MM.1S (cell line): ENCODE measurements at regions not wholly inside any gene's neighbourhood (a gene's known extent, or its start where the extent isn't known, plus 50 kb on each side); places are given as distances from the start of the nearest gene placed in this dataset.

Experiments
- DNase-seq: peaks from one replicate; pipeline ENCODE4 v3.0.0-alpha.2; 2015
- H2AFZ ChIP-seq: fragments of 300-600 bp; sonication (generic); 2 replicates; pipeline ENCODE4 v1.6.0; 2016; ENCODE audit warnings: antibody characterized with exemption, low read length
- H3F3A ChIP-seq: fragments of 300-600 bp; sonication (generic); 2 replicates; pipeline ENCODE4 v1.6.1; 2016; ENCODE audit warnings: mild to moderate bottlenecking, antibody characterized with exemption, low read length, moderate library complexity, mixed read lengths; ENCODE audit not compliant: insufficient read depth
- H3K27ac ChIP-seq: fragments of 300-600 bp; sonication (generic); 2 replicates; pipeline ENCODE4 v1.5.1; 2016; ENCODE audit warnings: mild to moderate bottlenecking, low read length
- H3K27me3 ChIP-seq: fragments of 300-600 bp; sonication (generic); replicated peaks from 2 replicates; pipeline ENCODE4 v1.6.0; 2016; ENCODE audit warnings: low read length; ENCODE audit not compliant: insufficient read depth
- H3K36me3 ChIP-seq: fragments of 300-600 bp; sonication (generic); replicated peaks from 2 replicates; pipeline ENCODE4 v1.6.1; 2016; ENCODE audit warnings: mild to moderate bottlenecking, low read length, mixed read lengths; ENCODE audit not compliant: insufficient read depth
- H3K4me1 ChIP-seq: fragments of 300-600 bp; sonication (generic); 2 replicates; pipeline ENCODE4 v1.6.1; 2016; ENCODE audit warnings: low read length, mixed read lengths
- H3K4me2 ChIP-seq: fragments of 300-600 bp; sonication (generic); 2 replicates; pipeline ENCODE4 v1.6.0; 2016; ENCODE audit warnings: low read depth, low read length
- H3K4me3 ChIP-seq: fragments of 300-600 bp; sonication (generic); 2 replicates; pipeline ENCODE4 v1.5.1; 2016; ENCODE audit warnings: low read length, mixed read lengths
- H3K79me2 ChIP-seq: fragments of 300-600 bp; sonication (generic); 2 replicates; pipeline ENCODE4 v1.6.1; 2016; ENCODE audit warnings: mixed run types, low read length, mixed read lengths
- H3K9ac ChIP-seq: fragments of 300-600 bp; sonication (generic); 2 replicates; pipeline ENCODE4 v1.6.1; 2016; ENCODE audit warnings: low read length, mixed read lengths
- H3K9me2 ChIP-seq: fragments of 300-600 bp; sonication (generic); replicated peaks from 2 replicates; pipeline ENCODE4 v1.6.1; 2016; ENCODE audit warnings: mild to moderate bottlenecking, low read length, mixed read lengths; ENCODE audit not compliant: insufficient read depth
- H3K9me3 ChIP-seq: fragments of 300-600 bp; sonication (generic); replicated peaks from 2 replicates; pipeline ENCODE4 v1.6.1; 2016; ENCODE audit warnings: mild to moderate bottlenecking, low read length, mixed read lengths; ENCODE audit not compliant: insufficient read depth
- H4K20me1 ChIP-seq: fragments of 300-600 bp; sonication (generic); 2 replicates; pipeline ENCODE4 v1.6.1; 2016; ENCODE audit warnings: mild to moderate bottlenecking, low read length, moderate library complexity, mixed read lengths; ENCODE audit not compliant: insufficient read depth
- EZH2 ChIP-seq: fragments of 300-600 bp; sonication (generic); optimal IDR thresholded peaks from 2 replicates; pipeline ENCODE3; 2017; ENCODE audit warnings: low read depth, mild to moderate bottlenecking, antibody characterized with exemption, low read length, mixed read lengths
- EZH2phosphoT487 ChIP-seq: fragments of 300-600 bp; sonication (generic); IDR thresholded peaks from 2 replicates; pipeline ENCODE4 v1.6.1; 2018; ENCODE audit warnings: antibody characterized with exemption, low read length
- TF ChIP-seq, protein P1 (sequence below): fragments of 300-600 bp; sonication (generic); IDR thresholded peaks from 2 replicates; pipeline ENCODE4 v1.5.1; 2016; ENCODE audit warnings: antibody characterized with exemption, low read length, mixed read lengths

- Histone ChIP-seq H3F3A (no peaks in the 10 kb centered on the region), H3K9ac (no peak overlapping the region), H3K36me3 (no peaks in the 10 kb centered on the region), H3K9me2 (no peaks in the 10 kb centered on the region), H2AFZ (no peak overlapping the region), H4K20me1 (no peaks in the 10 kb centered on the region), H3K9me3 (no peaks in the 10 kb centered on the region), H3K27ac (no peak overlapping the region), H3K4me2 (no peak overlapping the region), H3K79me2 (no peaks in the 10 kb centered on the region), H3K4me1 (no peaks in the 10 kb centered on the region), H3K27me3 (no peaks in the 10 kb centered on the region), H3K4me3 (no peak overlapping the region)
- no peak for DNase-seq
- TF ChIP-seq, protein P1, sequence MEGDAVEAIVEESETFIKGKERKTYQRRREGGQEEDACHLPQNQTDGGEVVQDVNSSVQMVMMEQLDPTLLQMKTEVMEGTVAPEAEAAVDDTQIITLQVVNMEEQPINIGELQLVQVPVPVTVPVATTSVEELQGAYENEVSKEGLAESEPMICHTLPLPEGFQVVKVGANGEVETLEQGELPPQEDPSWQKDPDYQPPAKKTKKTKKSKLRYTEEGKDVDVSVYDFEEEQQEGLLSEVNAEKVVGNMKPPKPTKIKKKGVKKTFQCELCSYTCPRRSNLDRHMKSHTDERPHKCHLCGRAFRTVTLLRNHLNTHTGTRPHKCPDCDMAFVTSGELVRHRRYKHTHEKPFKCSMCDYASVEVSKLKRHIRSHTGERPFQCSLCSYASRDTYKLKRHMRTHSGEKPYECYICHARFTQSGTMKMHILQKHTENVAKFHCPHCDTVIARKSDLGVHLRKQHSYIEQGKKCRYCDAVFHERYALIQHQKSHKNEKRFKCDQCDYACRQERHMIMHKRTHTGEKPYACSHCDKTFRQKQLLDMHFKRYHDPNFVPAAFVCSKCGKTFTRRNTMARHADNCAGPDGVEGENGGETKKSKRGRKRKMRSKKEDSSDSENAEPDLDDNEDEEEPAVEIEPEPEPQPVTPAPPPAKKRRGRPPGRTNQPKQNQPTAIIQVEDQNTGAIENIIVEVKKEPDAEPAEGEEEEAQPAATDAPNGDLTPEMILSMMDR = no peak
- TF ChIP-seq EZH2 (no peak), EZH2phosphoT487 (no peak)
Observed at GRCh38 chr4:114474188-114474800, 124.3 kb upstream of the UGT8 start.

DNA sequence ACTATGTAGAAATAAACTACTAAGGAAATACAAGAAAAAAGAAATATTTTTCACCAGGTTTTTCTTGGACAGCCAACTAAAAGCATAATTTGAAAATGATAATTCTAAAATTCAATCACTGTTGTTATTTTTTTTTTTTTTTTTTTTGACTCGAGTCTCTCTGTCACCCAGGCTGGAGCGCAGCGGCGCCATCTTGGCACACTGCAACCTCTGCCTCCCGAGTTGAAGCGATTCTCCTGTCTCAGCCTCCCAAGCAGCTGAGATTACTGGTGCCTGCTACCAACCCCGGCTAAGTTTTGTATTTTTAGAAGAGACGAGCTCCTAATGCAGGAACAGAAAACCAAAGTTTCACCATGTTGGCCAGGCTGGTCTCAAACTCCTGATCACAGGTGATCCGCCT is 122.3 kb upstream of the UGT8 start:
- no peaks in the 10 kb centered on the region for H3K9me2 ChIP-seq
- no peaks in the 10 kb centered on the region for H3K9me3 ChIP-seq
- no peak overlapping the region for H2AFZ ChIP-seq
- H3K9ac ChIP-seq = no peak overlapping the region
- no peaks in the 10 kb centered on the region for H4K20me1 ChIP-seq
- no peaks in the 10 kb centered on the region for H3K27me3 ChIP-seq
- no peaks in the 10 kb centered on the region for H3K36me3 ChIP-seq
- no peaks in the 10 kb centered on the region for H3F3A ChIP-seq
- TF ChIP-seq, protein P1 = no peak
- TF ChIP-seq EZH2 (no peak), EZH2phosphoT487 (no peak)
- no peaks in the 10 kb centered on the region for H3K79me2 ChIP-seq
- H3K4me2 ChIP-seq = no peak overlapping the region
- H3K27ac ChIP-seq = no peak overlapping the region
- no peak for DNase-seq
- H3K4me3 ChIP-seq = no peak overlapping the region
- H3K4me1 ChIP-seq = no peaks in the 10 kb centered on the region

DNA sequence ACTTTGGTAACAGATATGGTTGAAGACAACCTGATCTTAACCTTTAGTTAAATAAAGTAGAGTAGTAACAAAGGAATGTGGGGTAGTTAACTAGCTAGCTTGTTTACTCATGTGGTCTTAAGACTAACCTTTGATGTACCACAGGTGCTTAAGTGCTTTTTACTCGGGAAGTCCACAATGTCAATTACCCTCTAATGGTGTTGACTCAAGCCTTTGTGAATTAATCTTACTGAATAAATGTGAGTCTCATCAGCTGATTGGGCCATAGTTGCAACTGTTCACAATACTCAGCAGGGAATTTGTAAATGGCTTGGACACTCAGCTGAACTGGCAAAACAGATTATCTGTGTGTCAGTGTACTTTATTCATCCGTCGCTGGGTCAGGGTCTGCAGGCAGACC is 119.0 kb upstream of the UGT8 start:
- no peak overlapping the region for H3K27ac ChIP-seq
- H3K9ac ChIP-seq = no peak overlapping the region
- H3K9me2 ChIP-seq = no peaks in the 10 kb centered on the region
- no peaks in the 10 kb centered on the region for H3K79me2 ChIP-seq
- TF ChIP-seq, protein P1 = no peak
- TF ChIP-seq EZH2 = no peak
- TF ChIP-seq EZH2phosphoT487 = no peak
- DNase-seq = no peak
- no peaks in the 10 kb centered on the region for H3K27me3 ChIP-seq
- no peaks in the 10 kb centered on the region for H3K4me1 ChIP-seq
- no peaks in the 10 kb centered on the region for H3K9me3 ChIP-seq
- no peaks in the 10 kb centered on the region for H4K20me1 ChIP-seq
- no peak overlapping the region for H3K4me2 ChIP-seq
- H3K36me3 ChIP-seq = no peaks in the 10 kb centered on the region
- no peaks in the 10 kb centered on the region for H3F3A ChIP-seq
- no peak overlapping the region for H3K4me3 ChIP-seq
- H2AFZ ChIP-seq = no peak overlapping the region
